C4-2B (cell line): ENCODE measurements at regions not wholly inside any gene's neighbourhood (a gene's known extent, or its start where the extent isn't known, plus 50 kb on each side); places are given as distances from the start of the nearest gene placed in this dataset.

Source experiments
- ZFX ChIP-seq: fragments of 450-650 bp; IDR thresholded peaks from 2 replicates; pipeline ENCODE4 v1.6.1; 2017
- TF ChIP-seq, protein P1 (sequence below): fragments of 450-650 bp; conservative IDR thresholded peaks from 2 replicates; pipeline ENCODE4 v1.5.1; 2017; ENCODE audit warnings: mild to moderate bottlenecking

- TF ChIP-seq, protein P1, sequence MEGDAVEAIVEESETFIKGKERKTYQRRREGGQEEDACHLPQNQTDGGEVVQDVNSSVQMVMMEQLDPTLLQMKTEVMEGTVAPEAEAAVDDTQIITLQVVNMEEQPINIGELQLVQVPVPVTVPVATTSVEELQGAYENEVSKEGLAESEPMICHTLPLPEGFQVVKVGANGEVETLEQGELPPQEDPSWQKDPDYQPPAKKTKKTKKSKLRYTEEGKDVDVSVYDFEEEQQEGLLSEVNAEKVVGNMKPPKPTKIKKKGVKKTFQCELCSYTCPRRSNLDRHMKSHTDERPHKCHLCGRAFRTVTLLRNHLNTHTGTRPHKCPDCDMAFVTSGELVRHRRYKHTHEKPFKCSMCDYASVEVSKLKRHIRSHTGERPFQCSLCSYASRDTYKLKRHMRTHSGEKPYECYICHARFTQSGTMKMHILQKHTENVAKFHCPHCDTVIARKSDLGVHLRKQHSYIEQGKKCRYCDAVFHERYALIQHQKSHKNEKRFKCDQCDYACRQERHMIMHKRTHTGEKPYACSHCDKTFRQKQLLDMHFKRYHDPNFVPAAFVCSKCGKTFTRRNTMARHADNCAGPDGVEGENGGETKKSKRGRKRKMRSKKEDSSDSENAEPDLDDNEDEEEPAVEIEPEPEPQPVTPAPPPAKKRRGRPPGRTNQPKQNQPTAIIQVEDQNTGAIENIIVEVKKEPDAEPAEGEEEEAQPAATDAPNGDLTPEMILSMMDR: no peak
- TF ChIP-seq ZFX: no peak
Observed at GRCh38 chr1:101301446-101302057, 64.7 kb downstream of the S1PR1 start.
